Cerebellar nuclear complex (tissue), 1 donor: ENCODE measurements at regions not wholly inside any gene's neighbourhood (a gene's known extent, or its start where the extent isn't known, plus 50 kb on each side); places are given as distances from the start of the nearest gene placed in this dataset.

Source experiments
- DNase-seq, 2 experiments: peaks; one replicate each; lab custom pipeline; 2025; lab: John Stamatoyannopoulos, UW

DNA sequence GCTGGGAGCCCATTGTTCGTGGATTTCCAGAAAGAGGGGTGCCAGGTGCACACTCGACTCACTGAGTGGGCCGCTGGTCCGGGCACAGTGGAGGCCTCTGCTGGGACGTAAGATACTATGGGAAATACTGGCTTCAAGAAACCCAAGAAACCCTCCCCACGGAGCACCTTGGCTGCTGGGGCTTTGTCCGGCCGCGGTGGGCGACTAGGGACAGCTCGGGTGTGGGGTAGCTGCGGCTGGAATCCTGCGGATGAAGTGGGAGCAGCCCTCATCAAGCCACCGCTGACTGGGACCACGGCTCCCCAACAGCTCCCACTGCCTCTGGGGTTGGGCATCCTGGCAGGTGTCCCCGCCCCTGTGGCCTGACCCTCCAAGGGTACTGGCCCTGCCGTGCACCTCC is 69.5 kb upstream of the GATA5 start:
- DNase-seq: no peak

DNA sequence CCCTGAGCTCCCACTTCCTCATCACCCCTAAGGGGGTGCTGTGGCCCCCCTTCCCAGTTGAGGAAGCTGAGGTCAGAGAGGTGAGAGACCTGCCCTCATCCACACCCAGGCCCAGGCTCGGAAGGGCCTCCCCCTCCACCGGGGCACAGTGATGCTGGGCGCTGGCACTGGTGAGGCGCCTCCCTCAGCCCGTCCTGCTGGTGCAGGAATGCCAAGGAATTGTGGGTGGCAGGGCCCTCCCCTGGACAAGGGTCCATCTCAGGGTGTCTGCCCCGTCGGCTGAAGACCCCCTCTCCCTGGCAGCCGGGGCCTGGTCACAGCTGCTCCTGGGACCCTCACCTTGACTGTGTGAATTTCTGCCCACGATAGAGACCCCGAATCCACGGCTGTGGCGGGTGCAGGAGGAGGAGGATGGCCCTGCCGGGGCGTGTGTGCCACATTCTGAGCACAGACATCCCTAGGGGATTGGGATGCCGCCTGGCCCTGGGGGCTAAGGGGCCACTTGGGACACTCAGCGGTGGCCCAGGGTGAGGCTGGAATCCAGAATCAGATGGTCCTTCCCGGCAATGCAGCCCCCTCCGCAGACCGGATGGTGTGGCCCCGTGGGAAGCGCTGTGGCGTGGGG is 70.2 kb upstream of the GATA5 start:
- no peak for DNase-seq

DNA sequence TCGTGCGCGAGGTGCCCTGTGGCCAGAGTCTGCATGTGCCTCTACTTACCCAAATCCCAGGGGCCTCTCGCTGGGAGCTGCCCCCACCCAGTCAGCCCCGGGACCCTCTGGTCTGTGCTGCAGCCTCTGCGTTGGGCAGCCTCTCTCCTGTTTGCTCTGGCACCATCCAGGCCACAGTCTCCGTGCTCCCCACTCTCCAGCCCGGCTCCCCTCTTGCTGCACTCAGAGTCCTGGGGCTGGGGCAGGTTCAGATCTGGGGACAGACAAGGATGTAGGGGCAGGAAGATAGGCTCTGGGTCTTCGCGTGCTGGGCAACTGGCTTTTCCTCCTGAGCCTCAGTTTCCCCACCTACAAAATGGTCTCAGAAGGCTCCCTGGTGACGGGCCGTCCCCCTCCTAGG is 70.8 kb upstream of the GATA5 start:
- DNase-seq: no peak

DNA sequence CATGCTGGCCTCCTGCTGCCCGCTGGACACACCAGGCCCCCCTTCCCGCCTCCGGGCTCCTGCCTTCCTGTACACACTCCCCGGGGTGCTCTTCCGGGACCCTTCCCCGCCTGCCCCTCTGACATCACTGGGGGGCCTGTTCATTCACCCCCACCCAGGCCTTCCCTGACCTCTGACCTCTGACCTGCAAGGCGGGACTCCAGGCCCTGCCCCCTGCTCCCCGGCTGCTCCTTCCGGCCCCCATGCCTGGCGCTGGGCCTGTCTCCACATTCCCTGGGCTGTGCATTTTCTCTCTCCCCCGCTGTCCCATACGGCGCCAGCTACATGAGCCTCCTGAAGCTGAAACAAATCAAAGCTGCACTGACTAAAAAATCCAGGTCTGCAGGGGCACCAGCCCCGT is 71.6 kb upstream of the GATA5 start:
- DNase-seq: no peak

DNA sequence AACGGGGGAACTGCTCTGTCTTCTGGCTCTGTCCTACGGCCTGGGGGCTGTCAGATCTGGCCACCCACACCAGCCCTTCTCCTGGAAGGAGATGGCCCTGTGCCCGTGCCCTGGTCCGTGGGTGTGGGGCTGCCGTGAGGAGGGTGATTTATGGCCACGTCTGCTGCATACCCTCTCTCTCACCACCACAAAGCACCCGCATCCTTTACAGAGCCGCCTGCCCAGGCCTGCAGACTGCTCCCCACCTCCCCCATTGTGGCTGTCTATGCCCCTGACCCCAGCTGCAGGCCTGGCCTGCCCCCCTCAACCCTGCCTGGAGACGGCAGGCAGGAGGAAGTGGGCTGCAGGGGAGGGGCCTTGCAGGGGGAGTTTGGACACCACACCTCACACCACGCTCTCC is 72.7 kb upstream of the GATA5 start:
- no peak for DNase-seq

DNA sequence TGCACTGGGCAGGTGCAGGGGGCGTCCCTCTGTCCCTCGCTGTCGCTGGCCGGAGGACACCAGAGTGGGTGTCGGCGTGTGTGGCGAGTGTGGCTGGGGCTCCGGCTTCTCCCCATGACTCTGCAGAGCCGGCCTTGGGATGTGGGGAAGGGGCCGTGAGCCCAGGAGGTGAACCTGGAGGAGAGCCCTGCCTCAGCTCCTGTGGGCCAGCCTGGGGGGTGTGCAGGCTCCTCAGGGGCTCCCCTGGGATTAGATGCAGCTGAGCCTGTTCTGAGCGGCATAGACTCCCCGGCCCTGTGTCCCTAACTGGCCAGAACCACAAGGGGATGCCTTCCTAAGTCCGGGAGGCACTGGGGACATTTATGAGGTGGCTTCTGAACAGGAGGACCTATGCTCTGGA is 73.2 kb upstream of the GATA5 start:
- no peak for DNase-seq

DNA sequence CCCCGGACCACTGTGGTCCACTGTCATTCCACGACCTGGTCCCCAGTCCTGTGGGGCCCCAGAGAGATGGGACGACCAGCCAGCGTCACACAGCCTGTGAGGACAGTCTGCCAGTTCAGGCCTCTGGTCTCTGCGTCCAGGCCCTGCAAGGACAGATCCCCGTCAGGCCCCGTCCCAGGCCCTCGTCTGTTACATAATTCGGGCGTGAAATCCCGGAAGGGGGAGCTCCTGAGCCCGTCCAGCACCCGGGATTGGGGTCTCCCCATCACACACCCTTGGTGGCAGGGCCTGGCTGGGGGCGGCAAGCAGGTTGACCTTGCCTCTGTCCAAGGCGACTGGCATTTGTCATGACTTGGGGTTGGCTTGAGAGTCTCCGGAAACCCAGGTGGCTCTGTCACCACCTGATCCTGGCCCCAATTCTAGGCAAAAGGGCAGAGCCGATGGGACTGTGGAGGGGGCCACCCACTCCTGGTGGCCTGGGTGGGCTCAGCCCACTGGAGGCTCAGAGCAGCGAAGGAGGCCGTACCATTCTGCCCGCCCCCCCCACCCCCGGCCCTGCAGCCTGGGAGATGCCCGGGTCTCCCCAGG is 73.8 kb upstream of the GATA5 start:
- no peak for DNase-seq

DNA sequence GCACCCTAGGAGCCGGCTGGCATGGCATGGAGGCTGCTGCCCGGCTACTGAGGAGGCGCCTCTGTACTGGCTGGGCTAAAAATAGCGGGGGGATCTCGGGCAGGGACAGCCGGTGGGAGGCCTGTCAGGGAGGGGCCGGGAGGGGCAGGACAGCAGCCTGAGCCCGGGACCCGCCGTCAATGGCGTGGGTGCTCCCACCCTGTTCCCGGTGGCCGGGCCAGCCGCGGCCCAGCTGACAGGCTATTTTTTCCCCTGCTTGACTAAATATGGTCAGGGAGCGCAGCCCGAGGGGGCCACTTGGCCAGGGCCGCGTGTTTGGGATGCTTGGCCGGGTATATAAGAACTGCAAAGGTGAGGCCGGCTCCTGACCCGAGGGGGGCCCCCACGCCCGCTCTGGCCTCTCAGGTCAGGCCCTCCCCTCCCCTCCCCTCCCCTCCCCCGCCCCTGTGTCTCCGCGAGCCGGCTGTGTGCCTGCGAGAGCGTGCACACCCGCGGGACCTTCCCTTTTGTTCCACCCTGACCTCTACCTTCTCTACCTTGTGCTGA is 74.4 kb upstream of the GATA5 start:
- DNase-seq: no peak

DNA sequence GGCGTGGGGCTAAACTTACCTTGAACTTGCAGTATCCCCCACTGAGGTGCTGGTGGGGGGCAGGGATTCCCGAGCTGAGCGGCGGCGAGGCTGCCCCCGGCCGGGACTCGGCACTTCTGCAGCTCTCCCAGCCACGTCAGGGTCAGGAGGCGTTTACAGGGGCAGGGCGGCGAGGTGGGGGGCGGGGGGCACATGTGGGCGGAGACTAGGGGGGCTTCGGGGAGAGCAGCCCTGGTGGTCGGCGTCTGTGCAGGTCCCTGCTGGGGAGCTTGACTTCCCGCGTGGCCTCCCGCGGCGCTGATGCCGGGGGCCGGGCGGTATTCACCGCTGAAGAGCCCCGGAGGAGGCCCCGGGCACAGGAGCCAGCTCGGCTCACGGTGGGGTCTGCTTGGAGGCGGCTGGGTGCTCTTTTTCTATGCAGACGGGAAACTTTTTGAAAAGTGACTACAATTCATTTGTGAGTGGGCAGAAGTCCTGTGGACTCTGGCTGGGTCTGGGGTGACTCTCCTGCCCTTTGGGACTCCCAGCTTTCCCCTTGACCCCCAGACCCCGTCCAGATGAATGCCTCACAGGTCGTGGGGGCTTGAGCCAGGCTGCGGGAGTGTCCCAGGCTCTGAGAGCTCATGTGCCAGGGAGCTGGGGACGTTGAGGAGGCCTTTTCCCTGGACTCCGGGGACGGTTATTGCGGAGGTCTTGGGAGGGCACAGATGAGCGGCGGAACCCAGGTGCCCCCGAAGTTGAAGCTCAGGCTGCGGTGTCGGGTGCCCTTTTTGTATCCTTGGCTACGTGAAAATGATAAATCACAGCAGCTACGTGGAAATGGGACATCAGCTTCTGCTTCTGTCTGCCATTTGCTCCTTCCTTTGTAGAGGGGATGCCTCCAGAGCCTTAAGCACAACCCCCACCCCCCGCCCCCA is 75.9 kb upstream of the GATA5 start:
- DNase-seq: no peak

DNA sequence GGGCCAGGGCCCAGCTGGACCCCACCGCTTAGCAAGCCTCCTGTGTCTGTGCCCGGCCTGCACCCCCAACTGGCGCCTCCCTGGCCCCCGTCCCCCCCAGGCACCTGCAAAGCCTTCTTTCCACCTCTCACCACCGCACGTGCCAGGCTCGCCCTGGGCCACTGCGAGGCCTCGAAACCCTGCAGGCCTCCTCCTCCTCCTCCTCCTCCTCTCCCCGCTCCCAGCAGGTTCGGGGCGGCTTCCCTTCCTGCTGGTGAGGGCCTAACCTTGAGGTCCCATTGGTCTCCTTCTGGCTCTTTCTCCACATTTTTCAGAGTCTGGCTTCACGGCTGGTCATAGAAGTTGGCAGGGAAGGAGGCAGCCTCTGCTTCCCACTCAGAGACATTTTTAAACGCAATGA is 76.8 kb upstream of the GATA5 start:
- DNase-seq: no peak

DNA sequence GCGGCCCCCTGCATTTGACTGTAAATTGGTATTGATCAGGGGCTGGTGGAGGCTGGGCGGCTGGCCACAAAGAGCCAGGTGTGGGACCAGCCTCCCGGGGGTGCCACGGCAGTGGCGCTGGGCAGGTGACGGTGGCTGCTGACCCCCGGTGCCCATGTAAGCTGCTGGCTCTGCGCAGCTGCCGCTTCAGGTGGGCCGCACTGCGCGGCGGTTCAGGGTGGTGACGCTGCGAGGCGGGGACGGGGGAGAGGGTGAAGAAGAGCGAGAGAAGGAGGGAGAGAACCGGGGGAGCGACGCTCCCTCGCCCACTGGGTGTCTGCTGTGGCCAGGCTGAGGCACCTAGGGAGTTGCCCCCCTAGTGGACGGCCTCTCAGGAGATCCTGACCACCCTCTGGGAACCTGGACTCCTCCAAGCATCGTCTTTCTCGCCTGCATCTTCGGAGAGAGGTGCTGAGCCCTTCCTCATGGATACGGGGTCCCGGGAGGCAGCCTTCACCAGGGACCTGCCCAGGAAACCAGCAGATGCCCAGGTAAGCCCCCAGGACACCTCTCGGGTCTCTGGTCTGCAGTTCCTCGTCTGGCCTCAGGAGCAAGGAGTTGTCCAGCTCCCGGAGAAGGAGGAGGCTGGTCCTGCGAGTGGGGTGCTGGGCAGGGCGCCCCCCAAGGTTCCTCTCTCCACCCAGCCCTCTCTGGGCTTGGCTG is 77.5 kb upstream of the GATA5 start:
- DNase-seq: no peak

DNA sequence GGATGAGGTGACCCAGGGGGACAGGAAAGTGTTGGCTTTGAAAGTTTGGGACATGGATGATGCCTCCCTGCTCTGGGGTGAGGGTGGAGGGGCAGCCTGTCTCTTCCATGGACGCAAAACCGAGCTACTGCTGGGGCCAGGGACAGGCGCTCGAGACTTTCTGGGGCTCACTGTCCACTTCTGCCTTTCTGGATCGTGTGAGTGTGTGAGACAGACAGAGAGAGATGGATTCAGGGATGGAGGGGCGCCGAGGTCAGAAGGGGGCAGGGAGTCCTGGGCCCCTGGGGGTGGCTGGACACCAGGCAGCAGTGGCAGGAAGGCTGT is 78.0 kb upstream of the GATA5 start:
- DNase-seq: no peak

DNA sequence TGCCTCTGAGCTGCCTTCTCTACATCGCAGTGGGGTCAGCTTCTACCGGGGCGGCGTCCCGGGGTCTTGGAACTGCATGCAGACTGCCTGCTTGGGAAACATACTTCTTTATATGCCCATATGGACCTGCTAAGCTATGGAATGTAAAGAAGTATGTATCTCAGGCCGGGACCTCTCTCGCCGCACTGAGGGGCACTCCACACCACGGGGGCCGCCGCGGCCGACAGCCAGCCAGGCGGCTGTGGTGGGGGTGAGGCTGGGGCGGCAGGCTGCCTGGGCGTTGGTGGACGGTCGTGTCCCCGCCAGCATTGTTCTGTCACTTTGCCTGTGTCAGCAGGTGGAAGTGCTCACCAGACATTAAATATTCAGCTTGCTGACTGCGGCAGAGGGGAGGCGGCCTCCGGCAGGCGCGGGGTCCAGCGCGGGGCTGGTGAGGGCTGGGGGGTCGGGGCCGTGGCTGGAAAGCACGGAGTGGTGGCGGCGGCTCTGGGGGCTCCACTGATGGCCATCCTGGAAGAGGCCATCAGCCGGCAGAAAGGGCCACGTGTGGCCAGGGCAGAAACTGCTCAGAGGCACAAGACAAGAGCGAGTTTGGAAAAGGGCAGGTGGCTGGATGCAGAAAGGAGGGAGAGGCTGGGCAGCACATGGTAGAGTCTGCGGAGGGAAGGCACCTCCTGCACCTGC is 78.6 kb upstream of the GATA5 start:
- no peak for DNase-seq

DNA sequence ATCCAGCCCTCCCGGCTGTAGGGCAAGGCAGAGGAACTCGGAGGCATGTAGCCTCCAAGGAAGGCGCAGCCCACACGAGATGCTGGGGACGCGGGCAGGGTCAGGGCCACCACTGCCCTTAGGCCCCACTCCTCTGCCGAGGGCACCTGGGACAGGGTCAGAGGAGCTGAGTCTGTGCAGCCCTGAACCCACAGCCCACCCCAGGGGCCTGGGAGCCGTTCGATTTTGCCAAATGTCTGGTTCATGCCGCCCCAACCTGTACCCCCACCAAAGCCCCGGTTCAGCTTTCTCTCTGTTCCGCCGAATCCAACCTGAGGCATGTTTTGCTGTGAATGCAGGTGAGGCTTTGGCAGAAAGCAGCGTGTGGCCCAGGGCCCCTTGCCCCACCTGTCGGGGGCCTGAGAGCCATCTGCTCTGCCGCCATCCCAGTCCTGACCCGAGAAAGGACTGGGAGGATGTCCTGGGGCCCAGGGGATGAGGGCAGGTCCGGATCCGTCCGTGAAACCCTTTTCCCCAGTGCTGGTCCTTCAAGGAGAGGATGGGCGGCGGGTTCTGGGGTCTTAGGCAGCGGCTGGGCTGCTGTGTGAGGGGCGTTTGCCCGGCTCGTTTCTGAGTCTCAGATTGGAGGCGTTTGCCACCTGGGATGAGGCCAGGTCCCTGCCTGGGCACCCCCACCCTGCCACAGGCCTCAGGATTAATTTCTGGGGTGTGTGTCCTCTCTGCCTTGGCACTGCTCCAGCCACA is 79.3 kb upstream of the GATA5 start:
- no peak for DNase-seq

DNA sequence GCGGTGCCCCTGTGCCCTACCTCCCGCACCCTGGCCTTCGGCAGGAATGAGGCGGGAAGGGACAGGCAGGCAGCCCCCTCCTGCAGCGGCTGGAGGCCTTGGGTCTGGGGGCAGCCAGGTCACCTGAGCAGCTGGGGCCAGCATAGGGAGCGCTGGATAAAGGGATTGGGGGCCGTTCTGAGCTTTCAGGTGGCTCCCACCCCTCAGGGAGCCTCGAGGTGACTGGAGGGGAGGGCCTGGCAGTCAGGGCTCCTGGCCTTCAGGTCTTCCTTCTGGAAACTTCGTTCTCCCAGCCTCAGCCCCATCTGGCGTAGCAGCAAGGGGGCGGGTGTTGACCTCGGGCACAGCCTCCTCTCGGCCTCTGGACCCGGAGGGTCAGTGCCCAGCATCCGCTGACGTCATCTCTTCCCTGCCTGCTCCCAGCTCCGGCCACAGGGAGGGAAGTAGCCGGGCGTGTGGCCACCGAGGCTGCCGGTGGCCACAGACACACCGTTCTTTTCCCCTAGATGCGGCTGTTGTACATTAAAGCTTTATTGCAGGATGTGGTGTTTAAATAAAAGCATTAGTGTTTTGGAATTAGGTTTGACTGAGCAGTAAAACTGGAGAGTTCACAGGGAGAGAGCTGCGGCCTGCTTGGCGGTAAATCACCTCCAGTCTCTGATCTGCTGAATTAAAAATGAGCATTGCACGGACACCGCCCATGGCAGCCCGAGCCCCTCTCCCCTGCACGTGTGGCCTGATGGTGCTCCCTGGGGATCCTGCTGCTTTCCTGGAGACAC is 80.0 kb upstream of the GATA5 start:
- DNase-seq: no peak

DNA sequence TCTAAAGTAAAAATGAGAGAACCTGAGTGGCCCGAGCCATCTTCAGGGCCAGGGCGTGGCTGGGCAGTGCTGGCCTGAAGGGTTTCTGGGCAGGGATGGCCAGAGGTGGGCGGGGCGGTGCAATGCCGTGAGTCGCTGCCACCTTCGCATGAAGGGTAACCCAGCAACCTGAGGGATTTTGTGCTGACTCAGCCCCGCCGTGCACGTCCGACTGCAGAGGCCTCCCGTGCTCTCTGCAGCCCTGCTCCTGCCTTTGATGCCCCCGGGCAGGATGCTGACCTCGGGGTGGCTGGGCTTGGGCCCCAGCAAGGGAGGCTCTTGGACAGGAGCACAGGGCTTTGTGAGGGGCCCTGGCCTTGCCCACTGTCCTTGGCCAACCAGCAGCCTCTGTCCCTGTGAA is 81.7 kb upstream of the GATA5 start:
- no peak for DNase-seq

DNA sequence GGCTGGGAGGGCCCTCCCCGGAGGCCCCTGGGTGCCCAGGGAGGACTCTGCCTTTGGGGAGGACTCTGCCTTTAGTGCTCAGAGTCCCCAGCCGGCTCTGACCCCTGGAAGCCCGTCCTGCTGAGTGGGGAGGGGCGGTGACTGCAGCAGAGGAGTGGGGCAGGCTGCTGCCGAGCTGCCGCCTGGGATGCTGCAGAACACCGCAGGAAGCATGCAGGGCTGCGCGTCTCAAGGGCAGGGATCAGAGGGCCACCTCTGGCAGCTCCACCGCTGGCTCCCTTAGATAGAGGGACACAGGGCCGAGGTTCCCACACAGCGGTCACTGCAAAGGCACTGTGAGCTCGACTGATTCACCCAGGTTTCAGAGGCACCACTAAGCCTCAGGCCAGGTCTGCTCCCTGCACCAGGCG is 82.2 kb upstream of the GATA5 start:
- DNase-seq: no peak

DNA sequence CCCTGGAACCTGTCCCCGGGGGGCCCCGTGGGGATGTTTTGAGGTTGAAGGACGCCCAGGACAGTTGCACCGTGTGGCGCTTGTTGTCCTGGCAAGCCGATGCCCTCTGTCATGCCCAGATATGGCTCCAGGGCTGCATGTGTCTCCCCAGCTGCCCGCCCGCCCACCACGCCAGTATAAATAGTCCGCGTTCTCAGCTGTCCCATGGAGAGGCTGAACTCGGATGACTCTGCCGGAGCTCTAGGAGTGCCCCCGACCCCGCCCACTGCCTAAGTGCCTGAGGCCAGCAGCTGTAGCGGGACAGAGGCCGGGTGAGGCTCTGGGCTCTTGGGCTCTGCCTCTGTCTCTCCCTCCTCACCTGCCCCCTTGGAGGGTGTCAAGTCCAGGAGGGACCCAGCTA is 83.0 kb upstream of the GATA5 start:
- no peak for DNase-seq

DNA sequence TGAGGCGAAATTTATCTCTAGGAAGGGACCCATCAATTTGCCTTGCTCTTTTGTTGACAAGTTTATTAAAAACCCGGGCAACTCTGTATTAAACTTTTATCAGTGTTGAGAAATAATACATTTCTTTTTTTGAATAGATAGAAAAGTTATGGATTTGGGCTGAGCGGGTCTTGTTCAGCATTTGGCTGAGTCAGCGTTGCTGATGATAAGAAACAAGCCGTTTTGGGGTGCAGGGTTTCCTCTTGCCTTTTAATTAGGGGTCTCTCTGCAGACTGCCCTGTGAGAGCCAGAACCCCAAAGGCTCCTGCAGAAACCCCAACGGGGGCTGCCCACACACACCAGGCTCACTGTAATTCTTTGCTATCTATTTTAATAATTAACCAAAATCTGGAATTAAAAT is 82.1 kb upstream of the SLCO4A1 start:
- no peak for DNase-seq

DNA sequence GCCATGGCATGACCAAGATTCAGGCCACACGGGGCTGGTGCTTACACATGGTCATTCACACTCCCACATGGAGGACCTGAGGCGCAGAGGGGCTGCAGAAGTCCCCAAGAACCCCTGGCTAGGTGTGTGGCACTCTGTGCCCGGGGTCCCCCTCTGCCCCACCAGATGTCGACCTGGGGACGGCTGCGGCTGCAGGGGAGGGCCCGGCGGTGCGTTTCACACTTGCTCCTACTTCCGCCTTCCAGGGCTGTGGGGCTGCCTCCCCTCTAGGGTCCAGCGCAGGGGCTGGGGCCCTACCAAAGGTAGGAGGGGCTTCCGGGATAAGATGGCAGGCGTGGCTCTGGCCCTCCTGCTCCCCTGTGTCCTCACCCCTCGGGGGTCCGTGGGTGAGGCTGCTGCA is 81.1 kb upstream of the SLCO4A1 start:
- DNase-seq: no peak
